GM21360 (cell line): ENCODE measurements at regions not wholly inside any gene's neighbourhood (a gene's known extent, or its start where the extent isn't known, plus 50 kb on each side); places are given as distances from the start of the nearest gene placed in this dataset.
"Not testable (repeated sequence)": the region's sequence is repeated elsewhere in the genome, so short reads cannot be mapped to it uniquely, and the experiment has no call there.

Experiments used
- ATAC-seq: cut with Tn5 transposase; IDR thresholded peaks from one replicate; pipeline ENCODE4 v1.9.1; 2021; ENCODE audit warnings: mild to moderate bottlenecking, moderate library complexity; ENCODE audit not compliant: unreplicated experiment

- ATAC-seq: no peak
Observed at GRCh38 chr12:127964717-127965116, 302.3 kb upstream of the TMEM132C start.

- ATAC-seq: no peak
Observed at GRCh38 chr12:127966331-127966730, 300.6 kb upstream of the TMEM132C start.

- ATAC-seq: no peak
Observed at GRCh38 chr12:127970491-127970890, 296.5 kb upstream of the TMEM132C start.

- ATAC-seq: no peak
Observed at GRCh38 chr12:127980585-127980984, 286.4 kb upstream of the TMEM132C start.

GRCh38 chr12:127981875-127982274 is 285.1 kb upstream of the TMEM132C start:
- ATAC-seq: no peak

GRCh38 chr12:127983213-127983791 is 283.7 kb upstream of the TMEM132C start:
- not testable (repeated sequence) for ATAC-seq

- ATAC-seq: no peak
Observed at GRCh38 chr12:127984386-127985055, 282.4 kb upstream of the TMEM132C start.

GRCh38 chr12:127987199-127987901 is 279.6 kb upstream of the TMEM132C start:
- ATAC-seq: no peak

GRCh38 chr12:127991485-127991884 is 275.5 kb upstream of the TMEM132C start:
- no peak for ATAC-seq

- no peak for ATAC-seq
Observed at GRCh38 chr12:127998988-127999387, 268.0 kb upstream of the TMEM132C start.

- no peak for ATAC-seq
Observed at GRCh38 chr12:128004383-128004938, 262.5 kb upstream of the TMEM132C start.

- ATAC-seq: no peak
Observed at GRCh38 chr12:128007250-128007649, 259.7 kb upstream of the TMEM132C start.

GRCh38 chr12:128008341-128008740 is 258.6 kb upstream of the TMEM132C start:
- no peak for ATAC-seq

- no peak for ATAC-seq
Observed at GRCh38 chr12:128009108-128009507, 257.9 kb upstream of the TMEM132C start.

- no peak for ATAC-seq
Observed at GRCh38 chr12:128012110-128012509, 254.9 kb upstream of the TMEM132C start.

GRCh38 chr12:128015276-128015675 is 251.7 kb upstream of the TMEM132C start:
- no peak for ATAC-seq

- ATAC-seq: no peak
Observed at GRCh38 chr12:128018067-128018466, 248.9 kb upstream of the TMEM132C start.

- ATAC-seq: no peak
Observed at GRCh38 chr12:128019996-128020544, 246.9 kb upstream of the TMEM132C start.

GRCh38 chr12:128021561-128021960 is 245.4 kb upstream of the TMEM132C start:
- no peak for ATAC-seq

GRCh38 chr12:128025589-128026245 is 241.3 kb upstream of the TMEM132C start:
- no peak for ATAC-seq
